Astrocyte (in vitro differentiated cells and primary cell): ENCODE measurements at regions not wholly inside any gene's neighbourhood (a gene's known extent, or its start where the extent isn't known, plus 50 kb on each side); places are given as distances from the start of the nearest gene placed in this dataset.

Experiments
- CTCF ChIP-seq: IDR thresholded peaks from 2 replicates; pipeline ENCODE4 v1.5.1; 2011; ENCODE audit warnings: low read depth, mild to moderate bottlenecking, inconsistent platforms, low read length, moderate library complexity; ENCODE audit not compliant: insufficient read depth
- EZH2 ChIP-seq: IDR thresholded peaks from 2 replicates; pipeline ENCODE4 v1.6.1; 2012; ENCODE audit warnings: mild to moderate bottlenecking, low read length, inconsistent platforms; ENCODE audit not compliant: insufficient read depth

GRCh38 chr12:63404611-63405010 lies 253.6 kb upstream of the AVPR1A start:
- TF ChIP-seq CTCF (no peak), EZH2 (no peak)
